Uterus (tissue), 3 donors: ENCODE measurements at regions not wholly inside any gene's neighbourhood (a gene's known extent, or its start where the extent isn't known, plus 50 kb on each side); places are given as distances from the start of the nearest gene placed in this dataset.
A peak's percentile ranks its signal among the peaks of the same experiment; 100 is the strongest.

Source experiments
- DNase-seq, 2 donors: peaks; one replicate each; pipeline ENCODE4 v3.0.0-alpha.2; 2019 to 2020
- H3K27ac ChIP-seq, 2 donors: fragments of 200-600 bp; sonication (generic); 1 replicate in 1 of 2; 2 replicates in 1 of 2; pipeline ENCODE4 v1.5.1; 2016 to 2018
- H3K27me3 ChIP-seq, 2 donors: fragments of 200-600 bp; sonication (generic); one replicate each; pipeline ENCODE4 v1.5.1; 2018 to 2019; ENCODE audit warnings: control low read depth in 1 of 2
- H3K36me3 ChIP-seq, 2 donors: fragments of 200-600 bp; sonication (generic); one replicate each; pipeline ENCODE4 v1.5.1; 2019; ENCODE audit warnings: control low read depth in 1 of 2
- H3K4me1 ChIP-seq, 2 donors: fragments of 200-600 bp; sonication (generic); one replicate each; pipeline ENCODE4 v1.5.1; 2018 to 2019; ENCODE audit warnings: control low read depth in 1 of 2
- H3K4me3 ChIP-seq, 2 donors: fragments of 200-600 bp; sonication (generic); 1 replicate in 1 of 2; 2 replicates in 1 of 2; pipeline ENCODE4 v1.5.1; 2018 to 2019; ENCODE audit warnings: mild to moderate bottlenecking in 1 of 2
- H3K9me3 ChIP-seq, 2 donors: fragments of 200-600 bp; sonication (generic); one replicate each; pipeline ENCODE4 v1.5.1; 2019; ENCODE audit warnings: control low read depth in 1 of 2
- POLR2A ChIP-seq, 2 donors: fragments of 450-650 bp; IDR thresholded peaks; one replicate each; pipeline ENCODE4 v1.6.1; 2016; ENCODE audit warnings: antibody characterized with exemption in 2 of 2, mild to moderate bottlenecking in 1 of 2, moderate library complexity in 1 of 2
- intact Hi-C: fragments of 100-400 bp; cut with DNase I; formaldehyde crosslinking; loops from one replicate; pipeline ENCODE4 v1.15.1; 2023; ENCODE audit warnings: low total_unique reads
- TF ChIP-seq, protein P1 (sequence below), 4 experiments: fragments of 200-600 bp in 2 of 4; fragments of 450-650 bp in 2 of 4; sonication (generic) in 2 of 4; IDR thresholded peaks; one replicate each; pipeline ENCODE4 v1.5.1; 2016 to 2019; ENCODE audit warnings: antibody characterized with exemption in 4 of 4, mild to moderate bottlenecking in 2 of 4, moderate library complexity in 1 of 4
- donor health status: DM: yes; HTN: yes; CAD: no.

DNA sequence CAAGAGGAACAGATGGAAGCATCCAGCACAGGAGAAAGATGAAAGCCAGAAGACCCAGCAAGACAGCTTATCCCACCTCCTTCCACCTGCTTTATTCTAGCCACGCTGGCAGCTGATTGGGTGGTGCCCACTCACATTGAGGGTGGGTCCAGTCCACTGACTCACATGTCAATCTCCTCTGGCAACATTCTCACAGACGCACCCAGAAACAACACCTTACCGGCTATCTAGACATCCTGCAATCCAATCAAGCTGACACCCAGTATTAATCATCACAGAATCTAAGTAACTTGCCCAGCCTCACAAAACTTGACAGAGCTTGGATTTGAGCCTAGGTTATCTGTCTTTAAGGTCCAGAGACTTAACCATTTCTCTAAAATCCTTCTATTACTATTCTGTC is 208.9 kb downstream of the PAH start:
- H3K4me3 ChIP-seq, result no peak overlapping the region
- no peaks in the 10 kb centered on the region for H3K27me3 ChIP-seq
- no peak overlapping the region for H3K27ac ChIP-seq
- intact Hi-C loops, result no loop called here
- H3K36me3 ChIP-seq, result no peaks in the 10 kb centered on the region
- DNase-seq, result no peak
- TF ChIP-seq, protein P1, sequence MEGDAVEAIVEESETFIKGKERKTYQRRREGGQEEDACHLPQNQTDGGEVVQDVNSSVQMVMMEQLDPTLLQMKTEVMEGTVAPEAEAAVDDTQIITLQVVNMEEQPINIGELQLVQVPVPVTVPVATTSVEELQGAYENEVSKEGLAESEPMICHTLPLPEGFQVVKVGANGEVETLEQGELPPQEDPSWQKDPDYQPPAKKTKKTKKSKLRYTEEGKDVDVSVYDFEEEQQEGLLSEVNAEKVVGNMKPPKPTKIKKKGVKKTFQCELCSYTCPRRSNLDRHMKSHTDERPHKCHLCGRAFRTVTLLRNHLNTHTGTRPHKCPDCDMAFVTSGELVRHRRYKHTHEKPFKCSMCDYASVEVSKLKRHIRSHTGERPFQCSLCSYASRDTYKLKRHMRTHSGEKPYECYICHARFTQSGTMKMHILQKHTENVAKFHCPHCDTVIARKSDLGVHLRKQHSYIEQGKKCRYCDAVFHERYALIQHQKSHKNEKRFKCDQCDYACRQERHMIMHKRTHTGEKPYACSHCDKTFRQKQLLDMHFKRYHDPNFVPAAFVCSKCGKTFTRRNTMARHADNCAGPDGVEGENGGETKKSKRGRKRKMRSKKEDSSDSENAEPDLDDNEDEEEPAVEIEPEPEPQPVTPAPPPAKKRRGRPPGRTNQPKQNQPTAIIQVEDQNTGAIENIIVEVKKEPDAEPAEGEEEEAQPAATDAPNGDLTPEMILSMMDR (IDR thresholded peaks at IDR 0.05), result no peak
- no peak for TF ChIP-seq POLR2A (IDR thresholded peaks at IDR 0.05)
- H3K9me3 ChIP-seq, result no peaks in the 10 kb centered on the region
- no peaks in the 10 kb centered on the region for H3K4me1 ChIP-seq

DNA sequence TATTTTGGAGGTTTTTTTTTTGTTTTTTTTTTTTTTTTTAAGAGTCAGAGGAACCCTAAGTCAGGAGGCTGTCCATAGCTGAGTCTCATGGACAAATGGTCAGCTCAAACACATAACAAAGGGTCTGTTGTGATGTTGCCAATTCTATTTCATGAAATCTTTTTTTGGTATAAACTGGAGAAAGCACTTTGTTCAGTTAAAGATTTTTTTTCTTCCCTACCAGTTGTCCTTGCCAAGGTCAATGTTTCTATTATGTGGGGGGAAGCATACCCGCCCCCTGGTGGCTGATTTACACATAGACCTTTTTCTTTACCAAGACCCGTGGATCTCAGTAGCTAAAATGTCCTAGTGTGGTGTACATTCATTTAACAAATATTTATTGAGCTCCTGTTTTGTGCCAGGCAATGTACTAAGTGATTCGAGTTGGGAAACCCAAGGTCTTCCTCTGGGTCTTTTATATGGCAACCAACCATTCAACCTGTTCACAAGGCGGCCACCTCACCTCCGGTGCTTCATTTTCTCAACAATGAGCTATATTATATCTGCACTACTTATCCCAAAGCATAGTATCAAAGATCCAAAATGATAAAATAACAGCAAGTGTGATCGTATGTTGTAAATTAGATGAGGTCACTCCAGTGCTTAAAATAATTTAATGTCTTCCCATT is 214.5 kb downstream of the PAH start:
- Histone ChIP-seq H3K36me3 (no peaks in the 10 kb centered on the region), H3K4me3 (no peak overlapping the region), H3K27me3 (no peaks in the 10 kb centered on the region), H3K9me3 (no peaks in the 10 kb centered on the region), H3K27ac (no peak overlapping the region), H3K4me1 (no peaks in the 10 kb centered on the region)
- intact Hi-C loops, result no loop called here
- DNase-seq, result peak; percentile 31 to 53
- TF ChIP-seq, protein P1 (IDR thresholded peaks at IDR 0.05), result peak; percentile 33 to 47 (median 40)
- TF ChIP-seq POLR2A (IDR thresholded peaks at IDR 0.05), result no peak

DNA sequence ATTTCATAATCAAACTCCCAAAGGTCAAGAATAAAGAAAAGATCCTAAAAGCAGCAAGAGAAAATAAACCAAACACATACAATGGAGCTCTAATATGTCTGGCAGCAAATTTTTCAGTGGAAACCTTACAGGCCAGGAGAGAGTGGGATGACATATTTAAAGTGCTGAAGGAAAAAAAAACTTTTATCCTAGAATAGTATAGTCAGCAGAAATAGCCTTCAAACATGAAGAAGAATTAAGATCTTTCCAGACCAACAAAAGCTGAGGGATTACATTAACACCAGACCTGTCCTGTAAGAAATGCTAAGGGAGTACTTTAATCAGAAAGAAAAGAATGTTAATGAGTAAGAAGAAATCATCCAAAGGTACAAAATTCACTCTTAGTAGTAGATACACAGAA is 215.7 kb upstream of the IGF1 start:
- no peak overlapping the region for H3K4me3 ChIP-seq
- TF ChIP-seq, protein P1 (IDR thresholded peaks at IDR 0.05), result no peak
- no peak for TF ChIP-seq POLR2A (IDR thresholded peaks at IDR 0.05)
- H3K27me3 ChIP-seq, result no peaks in the 10 kb centered on the region
- H3K9me3 ChIP-seq, result peaks cover 0 to 5% of the 10 kb centered on the region in 2 donors
- no peaks in the 10 kb centered on the region for H3K36me3 ChIP-seq
- no peaks in the 10 kb centered on the region for H3K4me1 ChIP-seq
- no peak overlapping the region for H3K27ac ChIP-seq
- DNase-seq, result no peak
- intact Hi-C loops, result no loop called here

DNA sequence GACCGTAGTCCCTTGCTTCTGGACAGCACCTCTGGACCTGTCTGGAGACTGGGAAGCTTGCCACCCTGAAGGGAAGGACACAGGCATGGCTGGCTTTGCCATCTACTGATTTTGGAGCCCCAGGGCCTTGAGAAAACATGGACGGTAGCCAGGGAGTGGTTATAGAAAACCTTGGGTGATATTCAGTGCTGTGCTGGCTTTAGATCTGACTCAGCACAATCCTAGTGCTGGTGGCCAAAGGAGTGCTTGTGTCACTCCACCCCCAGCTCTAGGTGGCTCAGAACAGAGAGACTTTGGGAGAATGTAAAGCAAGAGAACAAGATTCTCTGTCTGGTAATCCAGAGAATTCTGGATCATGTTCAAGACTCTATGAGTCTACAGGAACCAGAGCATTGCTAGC is 214.5 kb upstream of the IGF1 start:
- no peak for DNase-seq
- intact Hi-C loops, result no loop called here
- Histone ChIP-seq H3K9me3 (peaks cover 0 to 5% of the 10 kb centered on the region in 2 donors), H3K36me3 (no peaks in the 10 kb centered on the region), H3K4me1 (no peaks in the 10 kb centered on the region), H3K27ac (no peak overlapping the region), H3K4me3 (no peak overlapping the region), H3K27me3 (no peaks in the 10 kb centered on the region)
- TF ChIP-seq, protein P1 (IDR thresholded peaks at IDR 0.05), result no peak
- TF ChIP-seq POLR2A (IDR thresholded peaks at IDR 0.05), result no peak

DNA sequence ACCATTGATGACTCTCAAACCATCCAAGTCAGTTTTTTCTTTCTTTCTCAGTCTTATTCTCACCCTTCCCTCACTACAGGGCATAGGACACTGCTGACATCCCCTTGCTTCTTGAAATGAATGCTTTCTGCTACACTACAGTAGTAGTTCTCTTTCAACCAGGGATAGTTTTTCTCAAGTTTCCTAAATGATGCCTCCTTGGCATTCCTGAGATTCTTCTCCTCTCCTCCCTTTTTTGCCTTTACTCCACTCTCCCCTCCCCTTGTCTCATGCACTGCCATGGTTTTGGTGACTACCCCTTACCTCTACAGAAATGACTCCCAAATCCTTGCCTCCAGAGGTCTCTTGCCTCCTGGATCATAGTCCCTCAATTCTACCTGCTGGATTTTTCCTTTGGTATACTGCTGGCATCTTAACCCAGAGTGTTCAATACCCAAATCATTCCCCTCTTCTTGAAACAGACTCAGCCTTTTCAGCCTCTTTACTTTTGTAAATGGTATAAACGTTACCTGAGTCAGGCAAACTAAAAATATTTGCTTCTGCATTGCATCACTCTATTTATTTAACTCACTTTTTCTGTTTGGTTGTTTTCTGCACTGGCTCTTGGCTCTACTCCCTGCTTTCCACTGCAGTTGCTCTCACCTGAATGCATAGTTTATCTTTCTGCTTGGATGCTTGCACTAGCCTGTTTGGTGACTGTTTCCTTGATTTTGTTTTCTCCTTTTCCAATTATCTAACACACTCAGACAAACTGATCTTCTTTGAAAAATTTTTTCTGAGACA is 211.6 kb upstream of the IGF1 start:
- H3K27ac ChIP-seq, result no peak overlapping the region
- H3K36me3 ChIP-seq, result no peaks in the 10 kb centered on the region
- no peak overlapping the region for H3K4me3 ChIP-seq
- intact Hi-C loops, result no loop called here
- no peaks in the 10 kb centered on the region for H3K27me3 ChIP-seq
- no peak for TF ChIP-seq POLR2A (IDR thresholded peaks at IDR 0.05)
- TF ChIP-seq, protein P1 (IDR thresholded peaks at IDR 0.05), result no peak
- no peak for DNase-seq
- no peaks in the 10 kb centered on the region for H3K4me1 ChIP-seq
- H3K9me3 ChIP-seq, result peaks cover 0 to 5% of the 10 kb centered on the region in 2 donors
